CD1c-positive myeloid dendritic cell (primary cell): ENCODE measurements at regions not wholly inside any gene's neighbourhood (a gene's known extent, or its start where the extent isn't known, plus 50 kb on each side); places are given as distances from the start of the nearest gene placed in this dataset.
A peak's percentile ranks its signal among the peaks of the same experiment; 100 is the strongest.
"Not testable (repeated sequence)": the region's sequence is repeated elsewhere in the genome, so short reads cannot be mapped to it uniquely, and the experiment has no call there.

Experiments used
- DNase-seq: peaks from one replicate; pipeline ENCODE4 v3.0.0-alpha.2; 2016; ENCODE audit errors: extremely low spot score

DNA sequence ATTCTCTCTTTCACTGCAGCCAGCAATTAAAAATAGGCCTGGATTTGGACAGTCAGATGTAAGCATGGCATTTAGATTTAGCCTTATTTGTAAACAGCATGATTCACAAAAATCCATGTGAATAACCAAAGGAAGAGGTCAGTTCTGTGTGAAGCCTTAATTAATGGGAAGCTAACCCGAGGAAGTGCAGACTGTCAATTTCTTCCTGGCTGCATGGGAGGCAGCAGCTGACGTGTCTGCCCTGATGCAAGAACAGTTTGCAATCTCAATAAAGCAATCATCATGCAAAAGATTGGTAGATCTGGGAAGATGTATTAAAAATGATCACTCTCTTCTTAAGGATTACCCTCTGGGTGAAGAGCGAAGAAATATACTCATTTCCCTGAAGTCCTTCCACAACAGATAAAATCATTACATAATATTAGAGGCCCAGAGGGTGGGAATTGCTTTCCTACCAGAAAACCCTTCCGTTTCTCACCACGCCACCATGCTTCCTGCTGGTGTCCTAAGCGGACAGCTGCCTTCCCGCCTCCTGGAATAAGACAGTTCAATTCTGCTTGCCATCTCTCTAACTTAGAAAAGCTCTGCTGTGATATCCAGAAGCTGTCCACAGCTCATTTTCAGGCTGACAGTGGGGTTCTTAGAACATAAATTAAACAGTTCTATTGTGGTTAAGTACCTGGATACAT, 526.7 kb upstream of the NRP1 start:
- peak; percentile 15 for DNase-seq

DNA sequence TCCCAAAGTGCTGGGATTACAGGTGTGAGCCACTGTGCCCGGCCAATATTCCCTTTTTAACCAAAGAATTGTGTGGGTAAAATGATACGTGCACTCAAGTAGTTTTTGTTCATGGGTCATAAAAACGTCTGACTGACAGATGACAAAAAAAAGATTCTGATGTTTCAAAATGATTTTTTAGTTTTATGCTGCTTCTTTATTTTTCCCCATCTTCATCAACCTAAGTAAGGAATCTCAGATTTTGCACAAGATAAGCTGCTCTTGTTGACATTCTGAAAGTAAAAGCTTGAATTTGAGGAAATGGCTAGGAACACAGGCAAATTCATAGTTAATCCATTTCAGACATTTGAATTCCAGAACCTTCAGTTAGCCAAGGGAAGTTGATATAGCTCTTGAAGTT, 526.1 kb upstream of the NRP1 start:
- DNase-seq: no peak

DNA sequence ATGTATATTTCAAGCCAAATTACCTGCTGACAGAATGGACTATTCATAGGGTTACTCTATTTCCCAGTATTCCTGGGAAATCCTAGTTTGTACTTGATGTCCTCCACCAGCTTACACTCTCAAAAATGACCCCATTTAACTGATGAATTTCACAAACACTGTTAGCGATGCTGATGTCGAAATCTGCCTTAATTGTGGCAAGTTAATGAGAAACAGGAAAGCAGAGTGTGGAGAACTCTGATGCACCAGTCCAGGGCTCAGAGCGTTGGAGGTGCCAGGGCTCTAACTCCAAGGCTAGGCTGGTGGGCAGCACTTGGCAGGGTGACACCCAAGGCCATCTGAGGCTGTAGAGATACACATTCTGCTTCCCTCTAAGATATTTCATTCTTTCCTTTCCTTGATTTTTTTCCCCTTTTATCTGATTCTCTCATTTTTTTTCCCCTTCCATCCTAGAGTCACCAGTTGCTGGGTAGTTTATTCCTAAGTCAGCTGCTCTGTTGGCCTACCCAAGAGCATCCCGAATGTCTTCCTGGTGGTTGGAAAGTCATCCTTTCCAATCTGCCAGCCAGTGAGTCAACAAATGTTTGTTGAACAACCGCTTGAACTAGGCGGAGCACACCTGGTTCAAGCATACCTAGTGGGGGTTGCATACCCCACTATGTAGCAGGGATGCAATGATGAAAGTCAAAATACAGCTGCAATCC, 525.0 kb upstream of the NRP1 start:
- no peak for DNase-seq

DNA sequence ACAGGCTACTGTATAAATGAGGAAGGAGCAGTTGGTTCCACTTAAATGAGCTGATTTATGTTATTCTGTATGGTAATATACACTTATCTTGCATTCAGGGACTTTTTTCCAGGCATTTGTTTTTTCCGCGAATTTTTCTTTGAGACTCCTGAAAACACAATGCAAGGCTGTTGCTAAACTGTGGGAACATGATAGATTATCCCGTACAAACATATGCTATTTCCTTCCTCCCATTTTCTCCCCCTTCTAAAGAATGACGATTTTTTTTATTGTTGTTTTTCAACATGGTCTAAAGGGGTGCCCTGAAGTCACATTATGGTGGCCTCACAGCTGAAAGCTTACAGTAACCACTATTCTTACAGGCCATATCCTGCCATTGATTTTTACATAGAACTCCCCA, 523.9 kb upstream of the NRP1 start:
- DNase-seq: no peak

DNA sequence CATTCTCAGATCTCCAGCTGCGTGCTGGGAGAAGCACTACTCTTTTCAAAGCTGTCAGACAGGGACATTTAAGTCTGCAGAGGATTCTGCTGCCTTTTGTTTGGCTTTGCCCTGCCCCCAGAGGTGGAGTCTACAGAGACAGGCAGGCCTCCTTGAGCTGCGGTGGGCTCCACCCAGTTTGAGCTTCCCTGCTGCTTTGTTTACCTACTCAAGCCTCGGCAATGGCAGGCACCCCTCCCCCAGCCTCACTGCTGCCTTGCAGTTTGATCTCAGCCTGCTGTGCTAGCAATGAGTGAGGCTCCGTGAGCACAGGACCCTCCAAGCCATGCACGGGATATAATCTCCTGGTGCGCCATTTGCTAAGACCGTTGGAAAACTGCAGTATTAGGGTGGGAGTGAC, 518.8 kb upstream of the NRP1 start:
- not testable (repeated sequence) for DNase-seq

DNA sequence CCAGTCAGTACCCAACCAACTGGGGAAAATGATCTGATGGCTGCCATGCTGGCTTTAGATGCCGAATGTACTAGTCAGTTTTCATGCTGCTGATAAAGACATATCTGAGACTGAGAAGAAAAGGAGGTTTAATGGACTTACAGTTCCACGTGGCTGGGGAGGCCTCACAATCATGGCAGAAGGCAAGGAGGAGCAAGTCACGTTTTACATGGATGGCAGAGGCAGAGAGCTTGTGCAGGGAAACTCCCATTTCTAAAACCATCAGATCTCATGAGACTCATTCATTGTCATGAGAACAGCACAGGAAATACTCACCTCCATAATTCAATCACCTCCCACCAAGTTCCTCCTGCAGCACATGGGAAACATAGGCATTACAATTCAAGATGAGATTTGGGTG, 508.9 kb upstream of the NRP1 start:
- DNase-seq: no peak

DNA sequence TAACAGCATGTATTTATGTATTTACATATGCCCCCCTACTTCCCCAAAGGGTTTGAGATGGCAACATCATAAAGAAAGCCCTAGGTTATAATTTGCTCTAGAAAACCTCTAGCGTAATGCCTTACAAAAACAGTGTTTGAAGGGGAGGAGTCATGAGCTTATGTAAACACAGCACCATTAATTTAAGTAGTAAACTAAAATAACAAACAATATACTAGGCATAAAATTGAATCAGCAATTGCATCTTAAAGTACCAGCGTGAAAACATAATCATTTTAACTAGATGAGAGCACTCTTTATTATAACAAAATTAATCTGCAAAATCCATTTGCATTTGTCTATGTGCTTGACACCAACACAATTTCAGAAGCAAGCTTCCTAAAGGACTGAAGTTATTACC, 507.2 kb upstream of the NRP1 start:
- DNase-seq: no peak

DNA sequence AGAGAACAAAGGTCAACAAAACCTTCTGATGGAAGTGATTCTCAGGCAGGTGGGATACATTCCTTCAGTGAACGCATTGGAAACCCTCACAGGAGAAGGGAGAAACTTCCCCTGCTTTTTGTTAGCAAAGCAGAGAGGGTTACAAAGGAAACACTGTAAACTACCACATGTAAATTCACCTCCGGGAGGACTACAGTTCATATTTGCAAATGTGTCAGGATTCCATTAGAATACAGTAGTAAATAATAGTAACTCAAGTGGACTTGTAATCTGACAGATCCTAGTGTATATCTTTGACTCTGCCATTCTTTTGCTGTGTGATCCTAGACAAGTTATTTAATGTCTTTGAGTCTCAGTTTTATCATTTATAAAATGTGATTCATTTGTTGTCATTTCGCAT, 504.3 kb upstream of the NRP1 start:
- DNase-seq: no peak

DNA sequence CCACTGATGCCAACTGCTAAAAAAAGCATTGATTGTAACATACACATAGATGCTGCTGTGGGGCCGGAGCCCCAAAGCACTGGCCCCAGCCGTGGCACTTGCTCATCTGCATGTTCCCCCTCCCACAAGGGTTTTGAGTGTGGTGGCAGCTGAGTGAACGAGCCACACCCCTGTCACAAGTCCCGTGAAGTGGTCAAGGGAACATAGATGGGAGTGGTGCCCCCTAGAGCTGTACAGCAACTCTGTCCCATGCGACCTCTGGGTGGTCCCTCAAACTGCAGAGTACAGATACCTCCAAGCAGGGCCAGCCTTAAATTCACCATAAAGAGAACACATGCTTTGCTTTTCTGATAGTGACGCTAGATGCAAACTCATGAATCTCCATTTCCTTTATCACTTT, 503.3 kb upstream of the NRP1 start:
- DNase-seq: no peak

DNA sequence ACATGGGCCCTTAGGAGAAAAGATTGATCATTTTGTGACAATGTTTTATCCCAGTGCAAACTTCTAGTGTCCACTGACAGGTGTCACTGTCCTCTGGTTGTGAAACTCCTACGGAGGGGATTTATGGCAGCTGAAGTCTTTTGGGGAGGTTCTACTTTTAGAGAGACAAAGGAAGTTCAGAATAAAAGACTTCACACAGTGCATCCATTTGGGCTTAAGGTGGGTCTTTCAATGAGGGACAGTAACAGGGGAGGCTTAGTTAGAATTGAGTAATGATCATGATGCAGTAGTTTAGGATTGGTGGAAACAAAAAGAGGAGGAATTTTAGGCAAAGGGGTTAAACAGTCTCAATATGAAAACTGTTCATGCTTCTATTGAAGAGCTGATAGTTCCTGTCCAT, 501.1 kb upstream of the NRP1 start:
- DNase-seq: no peak

DNA sequence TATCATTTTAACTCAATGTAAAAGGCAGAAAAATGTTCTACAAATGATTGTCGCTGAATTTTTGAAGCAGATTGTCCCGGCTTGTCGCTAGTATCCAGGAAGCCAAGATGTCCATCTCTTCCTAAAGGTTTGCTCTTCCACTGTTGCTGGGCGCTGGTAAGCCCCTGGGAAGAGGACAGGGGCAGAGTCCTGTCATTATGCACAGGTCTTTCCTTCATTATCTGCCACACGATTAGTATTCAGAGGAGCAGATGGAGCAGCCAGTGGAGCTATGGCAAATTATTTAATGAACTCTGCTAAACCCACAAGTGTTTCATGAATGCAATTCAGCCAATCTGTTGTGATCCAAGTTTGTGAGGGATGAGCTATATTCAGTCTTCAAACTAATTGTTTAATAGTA, 499.1 kb upstream of the NRP1 start:
- no peak for DNase-seq

DNA sequence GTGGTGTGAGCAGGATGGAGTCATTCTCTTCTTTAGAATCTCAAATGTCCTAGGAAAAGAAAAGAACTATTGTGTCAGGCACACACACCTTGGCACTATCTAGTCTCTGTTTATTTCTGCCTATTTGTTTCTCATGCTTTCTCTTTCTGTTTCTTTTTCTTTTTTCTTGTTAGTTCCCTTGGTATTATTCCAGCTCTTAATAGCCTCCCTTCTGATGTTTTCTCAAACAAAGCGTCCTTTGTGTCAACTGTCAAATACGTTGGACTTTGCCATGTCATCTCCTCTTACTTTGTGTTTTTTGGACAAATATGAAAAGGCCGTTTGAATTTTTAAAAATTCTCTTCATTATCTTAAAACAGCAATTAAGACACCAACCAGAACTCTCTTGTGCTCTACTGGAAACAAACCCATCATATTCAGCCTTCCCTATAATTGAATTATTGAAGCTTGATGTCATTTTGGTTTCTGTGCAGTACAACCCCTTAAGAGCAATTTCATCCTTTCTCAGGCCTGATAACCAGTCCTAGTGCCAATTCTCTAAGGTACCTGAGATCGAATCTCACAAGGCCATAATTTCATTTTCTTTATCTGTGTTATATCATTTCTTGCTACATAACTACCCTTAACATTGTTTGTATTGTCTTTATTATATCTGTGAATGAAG, 497.8 kb upstream of the NRP1 start:
- no peak for DNase-seq

DNA sequence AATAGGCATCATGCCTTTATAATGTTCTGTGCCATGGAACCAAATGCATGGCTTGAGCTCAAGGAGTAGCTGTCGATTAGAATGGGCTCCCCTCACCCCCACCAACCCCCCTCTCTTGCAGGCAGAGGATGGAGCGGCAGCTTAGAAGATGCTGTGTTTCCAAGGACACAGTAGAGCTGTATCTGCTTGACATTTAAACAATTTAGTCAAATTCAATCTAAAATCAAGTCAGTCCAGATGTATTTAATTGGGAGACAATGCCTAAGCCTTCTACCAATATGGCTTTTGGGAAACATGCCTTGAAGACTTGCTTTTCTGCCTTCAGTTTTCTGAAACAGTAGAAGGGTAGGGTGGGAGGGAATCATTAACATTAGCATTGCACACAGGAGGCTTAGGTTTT, 497.1 kb upstream of the NRP1 start:
- DNase-seq: no peak

DNA sequence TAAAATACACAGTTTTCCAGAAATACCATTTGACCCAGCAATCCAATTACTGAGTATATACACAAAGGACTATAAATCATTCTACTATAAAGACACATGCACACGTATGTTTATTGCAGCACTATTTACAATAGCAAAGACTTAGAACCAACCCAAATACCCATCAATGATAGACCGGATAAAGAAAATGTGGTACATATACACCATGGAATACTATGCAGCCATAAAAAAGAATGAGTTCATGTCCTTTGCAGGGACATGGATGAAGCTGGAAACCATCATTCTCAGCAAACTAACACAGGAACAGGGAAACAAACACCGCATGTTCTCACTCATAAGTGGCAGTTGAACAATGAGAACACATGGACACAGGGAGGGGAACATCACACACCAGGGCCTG, 495.4 kb upstream of the NRP1 start:
- DNase-seq: not testable (repeated sequence)

DNA sequence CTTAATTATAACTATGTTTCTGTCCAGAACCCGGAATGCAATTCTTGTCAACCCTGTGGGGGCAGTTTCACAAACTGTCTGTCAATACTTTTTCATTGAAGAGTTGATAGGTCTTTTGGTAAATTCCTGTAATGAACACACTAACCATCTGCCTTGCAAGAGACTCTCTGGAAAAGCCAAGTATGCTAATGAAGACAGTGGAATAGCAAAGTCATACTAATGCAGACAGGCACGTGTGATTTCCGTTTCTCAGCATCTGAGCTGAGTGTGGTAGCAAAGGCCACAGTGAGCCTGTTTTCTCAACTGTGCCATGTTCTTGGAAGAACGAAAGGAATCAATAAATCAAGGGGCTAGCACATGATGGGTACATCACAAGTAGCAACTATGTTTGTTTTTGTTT, 494.1 kb upstream of the NRP1 start:
- DNase-seq: no peak

DNA sequence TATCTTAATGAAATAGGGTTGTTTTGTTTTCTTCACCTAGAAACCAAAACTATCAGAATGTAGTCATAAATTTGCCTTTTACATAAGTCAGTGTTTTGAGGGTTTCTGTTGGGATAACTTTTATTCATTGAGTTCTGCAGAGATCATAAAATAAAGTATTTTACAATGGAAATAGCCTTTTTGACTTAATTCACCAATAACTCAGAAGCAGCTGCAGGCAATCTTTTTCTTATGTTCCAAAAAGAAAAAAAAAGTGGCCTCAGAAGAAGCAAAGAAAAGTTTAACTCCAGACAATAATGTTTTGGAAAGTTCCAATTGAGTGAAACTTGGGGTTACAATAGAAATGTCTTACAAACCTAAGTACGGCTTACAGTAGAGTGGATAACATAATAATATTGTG, 491.7 kb upstream of the NRP1 start:
- DNase-seq: no peak

DNA sequence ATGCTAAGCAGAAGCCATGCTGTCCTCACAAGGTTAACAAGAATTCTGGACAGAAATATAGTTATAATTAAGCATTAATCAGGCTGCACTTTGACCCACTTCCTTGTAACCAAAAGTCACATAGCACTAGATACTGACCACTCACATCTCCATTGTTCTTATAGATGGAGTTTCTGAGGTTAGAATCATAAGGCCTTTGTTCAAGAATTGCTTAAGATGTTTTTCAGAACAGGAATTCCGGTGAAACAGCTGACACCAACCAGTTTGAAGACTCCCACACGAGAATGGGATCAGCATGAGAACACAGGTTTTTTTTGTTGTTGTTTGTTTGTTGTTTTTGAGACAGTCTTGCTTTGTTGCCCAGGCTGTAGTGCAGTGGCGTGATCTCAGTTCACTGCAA, 488.3 kb upstream of the NRP1 start:
- DNase-seq: peak; percentile 19

DNA sequence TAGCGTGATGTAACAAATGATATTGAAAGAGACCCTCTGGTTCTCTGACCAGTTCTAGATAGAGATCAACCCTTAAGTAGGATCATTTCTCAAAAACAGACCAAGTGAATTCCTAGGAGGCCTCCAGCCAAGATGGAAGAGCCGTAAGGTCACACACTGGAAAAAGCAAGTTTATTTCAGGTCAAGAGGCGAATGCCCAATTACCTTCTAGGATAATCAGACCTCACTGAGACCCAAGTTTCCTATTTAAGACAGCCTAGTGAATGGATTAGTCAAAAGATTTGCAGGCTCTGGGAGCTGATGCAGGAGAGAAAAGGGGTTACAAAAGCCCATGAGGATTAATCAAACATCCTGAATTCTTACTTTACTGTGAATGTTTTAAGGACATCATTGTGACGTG, 486.1 kb upstream of the NRP1 start:
- DNase-seq: no peak

DNA sequence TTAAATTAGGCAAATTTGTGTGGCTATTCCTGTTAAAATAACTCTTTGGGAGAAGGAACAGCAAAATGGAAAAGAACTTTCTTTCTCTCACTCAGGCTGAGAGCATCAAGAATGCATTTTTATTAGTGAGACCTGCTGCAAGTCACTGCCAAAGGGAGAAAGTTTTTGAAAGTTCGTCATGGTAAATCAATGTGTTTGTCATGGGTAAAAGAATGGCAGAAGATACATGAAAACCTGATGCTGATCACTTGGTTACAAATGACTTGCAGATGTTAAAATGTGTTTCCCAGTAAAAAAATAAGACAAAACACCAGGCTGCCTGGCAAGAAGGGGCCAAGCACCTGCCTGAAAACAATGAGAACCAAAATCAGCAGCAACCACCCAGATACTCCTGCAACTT, 484.7 kb upstream of the NRP1 start:
- DNase-seq: no peak

DNA sequence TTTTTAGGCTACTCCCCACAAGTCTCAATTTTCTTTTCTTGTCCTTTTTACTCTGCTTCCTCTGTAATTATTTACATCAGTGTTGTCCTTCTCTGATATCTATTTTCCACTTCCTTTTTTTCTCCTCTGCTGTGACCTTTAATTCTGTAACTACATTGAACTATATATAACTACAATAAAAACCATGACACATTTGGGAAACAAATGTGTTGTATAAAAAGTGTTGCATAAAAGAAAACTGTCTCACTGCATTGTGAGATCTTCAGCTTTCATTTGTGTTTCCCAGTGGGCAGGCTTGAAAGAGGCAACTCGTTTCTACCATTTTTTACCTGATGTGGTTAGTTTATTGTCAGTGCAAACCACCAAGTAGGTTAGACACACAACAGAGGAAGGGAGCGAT, 483.9 kb upstream of the NRP1 start:
- no peak for DNase-seq

DNA sequence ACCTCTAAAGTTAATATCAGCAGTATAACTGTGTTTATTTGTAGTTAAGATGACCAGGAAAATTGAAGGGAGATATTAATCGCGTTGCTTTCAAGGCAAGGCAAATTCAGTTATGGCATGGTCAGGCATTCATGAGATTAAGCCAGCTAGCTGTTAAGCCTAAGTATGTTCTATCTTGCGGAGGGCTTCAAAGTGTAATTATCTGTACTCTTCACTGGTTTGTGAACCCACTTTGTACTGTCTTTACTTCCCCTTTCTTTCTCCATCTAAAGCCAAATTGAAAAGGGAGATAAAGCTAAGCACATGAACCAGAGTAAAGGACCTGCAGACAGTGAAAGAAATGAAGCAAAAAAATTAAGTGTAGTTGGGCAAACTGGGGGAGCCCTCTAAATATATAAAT, 483.1 kb upstream of the NRP1 start:
- DNase-seq: no peak

DNA sequence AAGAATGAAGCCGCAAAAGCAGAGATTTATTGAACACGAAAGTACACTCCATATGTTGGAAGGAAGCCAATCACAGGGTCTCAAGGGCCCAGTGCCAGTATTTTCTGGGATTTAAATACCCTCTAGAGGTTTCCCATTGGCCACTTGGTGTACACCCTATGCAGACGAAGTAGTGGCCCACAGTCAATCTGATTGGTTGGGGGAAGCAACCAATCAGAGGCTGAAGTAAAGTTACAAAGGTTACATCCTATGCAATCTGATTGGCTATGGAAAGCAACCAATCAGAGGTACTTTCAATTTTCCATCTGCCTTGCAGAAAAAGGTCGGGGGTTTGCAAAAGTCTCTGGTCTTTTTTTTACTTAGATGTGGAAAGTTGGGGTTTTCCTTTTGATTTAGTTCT, 481.3 kb upstream of the NRP1 start:
- no peak for DNase-seq

DNA sequence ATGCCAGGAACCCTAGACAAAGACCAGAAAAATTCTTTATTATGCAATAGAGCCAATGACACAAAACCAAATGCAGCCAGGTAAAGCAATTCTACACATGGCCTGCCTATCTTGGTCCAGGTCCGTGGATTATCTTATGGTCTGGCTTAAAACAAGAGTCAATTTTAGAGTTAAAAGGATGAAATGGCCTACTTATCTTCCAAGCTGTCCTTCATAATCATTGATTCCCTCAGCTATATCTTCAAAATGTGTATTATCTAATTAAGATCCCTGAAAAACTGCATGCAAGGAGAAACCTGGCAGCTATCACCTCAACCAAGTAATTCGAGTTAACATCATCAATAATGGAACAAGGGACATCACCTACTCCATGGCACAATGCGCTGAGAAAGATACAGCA, 479.4 kb upstream of the NRP1 start:
- DNase-seq: no peak
